ENCODE measurements at regions not wholly inside any gene's neighbourhood (a gene's known extent, or its start where the extent isn't known, plus 50 kb on each side); places are given as distances from the start of the nearest gene placed in this dataset.

DNA sequence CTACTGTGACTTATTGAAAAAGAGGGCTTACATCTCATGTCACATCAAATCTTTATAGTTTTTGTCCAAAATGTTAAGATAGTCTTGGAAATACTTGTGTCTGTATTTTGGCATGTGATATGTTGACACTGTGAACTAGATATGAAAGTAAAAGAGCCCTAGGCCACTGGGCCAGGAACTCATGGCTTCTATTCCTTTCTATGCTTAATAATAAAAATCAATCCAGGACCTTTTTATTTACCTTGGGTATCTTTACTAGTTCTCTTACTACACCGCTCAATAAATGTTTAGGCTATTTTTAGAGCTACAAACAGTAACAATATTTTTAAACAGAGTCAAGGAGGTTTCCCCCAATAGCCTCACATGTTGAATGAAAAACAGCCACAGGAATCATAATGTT lies 348.6 kb upstream of the SLC24A2 start:
- no peak for DNase-seq (ENCODE audit: low read depth)
- H3K4me3 ChIP-seq (ENCODE audit: low read length) = no peak overlapping the region
- TF ChIP-seq, protein P1, sequence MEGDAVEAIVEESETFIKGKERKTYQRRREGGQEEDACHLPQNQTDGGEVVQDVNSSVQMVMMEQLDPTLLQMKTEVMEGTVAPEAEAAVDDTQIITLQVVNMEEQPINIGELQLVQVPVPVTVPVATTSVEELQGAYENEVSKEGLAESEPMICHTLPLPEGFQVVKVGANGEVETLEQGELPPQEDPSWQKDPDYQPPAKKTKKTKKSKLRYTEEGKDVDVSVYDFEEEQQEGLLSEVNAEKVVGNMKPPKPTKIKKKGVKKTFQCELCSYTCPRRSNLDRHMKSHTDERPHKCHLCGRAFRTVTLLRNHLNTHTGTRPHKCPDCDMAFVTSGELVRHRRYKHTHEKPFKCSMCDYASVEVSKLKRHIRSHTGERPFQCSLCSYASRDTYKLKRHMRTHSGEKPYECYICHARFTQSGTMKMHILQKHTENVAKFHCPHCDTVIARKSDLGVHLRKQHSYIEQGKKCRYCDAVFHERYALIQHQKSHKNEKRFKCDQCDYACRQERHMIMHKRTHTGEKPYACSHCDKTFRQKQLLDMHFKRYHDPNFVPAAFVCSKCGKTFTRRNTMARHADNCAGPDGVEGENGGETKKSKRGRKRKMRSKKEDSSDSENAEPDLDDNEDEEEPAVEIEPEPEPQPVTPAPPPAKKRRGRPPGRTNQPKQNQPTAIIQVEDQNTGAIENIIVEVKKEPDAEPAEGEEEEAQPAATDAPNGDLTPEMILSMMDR (conservative IDR thresholded peaks at IDR 0.05; ENCODE audit: low read depth, low read length) = no peak

DNA sequence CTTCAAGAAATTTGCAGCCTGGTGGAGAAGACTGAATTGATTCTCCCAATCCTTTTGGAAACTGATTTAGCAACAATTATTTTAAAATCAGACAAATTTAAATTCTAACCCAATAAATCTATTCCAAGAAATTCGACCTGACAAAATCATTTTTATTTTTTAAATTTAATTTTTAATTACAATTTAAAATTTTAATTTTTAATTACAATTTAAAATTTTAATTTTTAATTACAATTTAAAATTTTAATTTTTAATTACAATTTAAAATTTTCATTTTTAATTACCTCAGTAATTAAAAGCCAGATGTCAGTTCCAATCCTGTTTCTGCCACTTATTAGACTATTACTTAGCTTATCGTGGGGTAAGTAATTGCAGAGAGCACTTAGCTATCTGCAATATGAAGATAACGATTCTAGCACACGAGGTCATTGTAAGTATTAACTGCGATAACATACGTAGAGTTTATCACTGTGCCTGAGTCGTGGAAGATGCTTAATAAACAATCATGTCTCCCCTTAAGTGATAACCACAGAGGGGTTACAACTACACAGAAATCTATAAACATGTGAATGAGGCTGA lies 346.4 kb upstream of the SLC24A2 start:
- no peak for DNase-seq (ENCODE audit: low read depth)
- TF ChIP-seq, protein P1 (conservative IDR thresholded peaks at IDR 0.05; ENCODE audit: low read depth, low read length) = no peak
- H3K4me3 ChIP-seq (ENCODE audit: low read length) = no peak overlapping the region

DNA sequence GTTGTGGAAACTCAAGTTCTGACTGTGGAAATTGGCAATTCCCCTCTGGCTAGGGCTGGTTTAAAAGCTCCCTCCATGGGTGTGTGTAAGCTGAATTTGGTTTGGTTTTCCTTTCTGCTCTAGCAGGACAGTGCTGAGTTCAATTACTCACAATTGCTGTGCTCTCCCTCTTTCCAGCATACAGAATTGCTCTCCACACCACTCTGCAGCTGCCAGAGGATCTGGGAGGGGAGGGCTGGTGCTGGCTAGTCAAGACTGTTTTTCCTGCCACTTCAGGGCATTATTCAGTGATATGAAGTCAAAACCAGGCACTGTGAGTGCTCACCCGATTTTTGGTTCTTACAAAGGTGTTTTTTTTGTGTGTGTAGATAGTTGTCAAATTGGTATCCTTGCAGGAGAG lies 336.9 kb upstream of the SLC24A2 start:
- no peak overlapping the region for H3K4me3 ChIP-seq (ENCODE audit: low read length)
- no peak for DNase-seq (ENCODE audit: low read depth)
- TF ChIP-seq, protein P1 (conservative IDR thresholded peaks at IDR 0.05; ENCODE audit: low read depth, low read length) = no peak

DNA sequence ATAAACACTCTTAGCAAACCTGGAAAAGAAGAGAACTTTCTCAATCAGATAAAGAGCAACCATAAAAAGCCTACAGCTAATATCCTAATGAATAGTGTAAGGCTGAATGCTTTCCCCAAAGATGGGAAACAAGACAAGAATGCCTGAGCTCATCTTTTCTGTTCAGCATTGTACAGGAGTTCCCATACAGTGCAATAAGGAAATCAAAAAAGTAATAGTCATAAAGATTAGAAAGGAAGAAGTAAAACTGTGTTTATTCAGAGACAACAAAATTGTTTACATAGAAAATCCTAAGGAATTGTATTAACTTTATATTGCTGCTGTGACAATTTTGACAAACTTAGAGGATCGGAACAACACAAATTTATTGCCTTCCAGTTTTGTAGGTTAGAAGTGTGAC lies 330.7 kb upstream of the SLC24A2 start:
- no peak overlapping the region for H3K4me3 ChIP-seq (ENCODE audit: low read length)
- TF ChIP-seq, protein P1 (conservative IDR thresholded peaks at IDR 0.05; ENCODE audit: low read depth, low read length) = no peak
- DNase-seq (ENCODE audit: low read depth) = no peak

DNA sequence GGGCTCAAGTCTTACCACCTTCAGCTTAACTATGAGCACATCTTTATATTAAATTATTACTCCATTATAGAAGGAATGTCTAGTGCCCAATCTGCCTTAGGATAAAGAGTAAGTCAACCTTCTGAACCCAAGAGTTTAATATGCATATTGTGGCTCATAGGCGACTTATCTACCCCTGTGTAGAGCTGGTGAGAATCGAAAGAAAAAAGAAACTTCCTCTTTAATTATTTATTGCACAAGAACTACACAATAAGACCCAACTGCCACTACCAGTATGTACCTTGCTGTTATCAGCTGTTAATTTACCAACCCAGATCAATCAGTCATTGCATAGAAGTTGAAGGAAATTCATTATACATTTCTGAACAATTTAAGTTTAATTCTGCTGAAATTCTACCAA lies 329.1 kb upstream of the SLC24A2 start:
- H3K4me3 ChIP-seq (ENCODE audit: low read length) = no peak overlapping the region
- TF ChIP-seq, protein P1 (conservative IDR thresholded peaks at IDR 0.05; ENCODE audit: low read depth, low read length) = no peak
- DNase-seq (ENCODE audit: low read depth) = no peak

DNA sequence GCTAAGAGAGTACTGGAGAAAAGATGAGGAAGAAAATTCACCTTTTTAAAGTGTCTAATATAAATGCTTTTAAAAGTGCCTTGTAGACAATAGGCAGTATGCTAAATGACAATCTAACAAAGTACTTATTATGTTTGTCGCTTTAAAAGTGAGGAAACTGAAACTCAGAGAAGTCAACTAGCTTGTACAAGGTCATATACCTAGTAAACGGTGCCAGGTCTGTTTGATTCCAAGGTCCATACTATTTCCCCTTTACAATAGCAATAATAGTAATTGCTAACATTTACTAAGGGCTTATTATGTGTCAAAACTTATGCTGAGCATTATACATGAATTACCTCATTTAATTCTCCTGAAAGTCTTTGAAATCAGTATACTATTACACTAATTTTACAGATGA lies 328.6 kb upstream of the SLC24A2 start:
- no peak overlapping the region for H3K4me3 ChIP-seq (ENCODE audit: low read length)
- TF ChIP-seq, protein P1 (conservative IDR thresholded peaks at IDR 0.05; ENCODE audit: low read depth, low read length) = no peak
- DNase-seq (ENCODE audit: low read depth) = no peak

DNA sequence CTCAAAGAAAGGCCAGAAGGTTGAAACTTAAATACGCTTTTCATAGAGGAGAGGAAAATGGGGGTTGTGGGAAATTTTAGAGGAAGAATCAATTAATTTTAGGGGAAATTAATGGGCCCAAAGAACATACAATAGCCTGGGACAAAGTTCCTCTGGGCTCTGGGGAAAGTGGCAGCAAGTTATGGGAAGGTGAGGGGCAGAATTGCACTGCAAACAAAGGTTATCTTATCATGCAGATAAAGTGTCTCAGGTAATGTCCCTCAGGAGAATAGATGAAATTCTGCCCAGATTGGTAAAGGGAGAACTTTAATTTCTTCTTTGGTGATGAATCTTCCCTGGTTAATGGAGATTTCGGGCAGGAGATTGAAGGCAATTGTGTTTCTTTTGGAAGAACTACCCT lies 326.1 kb upstream of the SLC24A2 start:
- no peak overlapping the region for H3K4me3 ChIP-seq (ENCODE audit: low read length)
- TF ChIP-seq, protein P1 (conservative IDR thresholded peaks at IDR 0.05; ENCODE audit: low read depth, low read length) = no peak
- DNase-seq (ENCODE audit: low read depth) = no peak

Measured in retinal pigment epithelial cell (primary cell).